BLaER1 treated with 17β-estradiol and CSF1 and Interleukin-3, amounts not matched to agents 10 nM and 100 nM (cell line): ENCODE measurements at regions not wholly inside any gene's neighbourhood (a gene's known extent, or its start where the extent isn't known, plus 50 kb on each side); places are given as distances from the start of the nearest gene placed in this dataset.

ENCODE experiments used
- H3K27ac ChIP-seq, 11 experiments: shearing (Covaris generic); formaldehyde crosslinking; 2 replicates each; pipeline ENCODE4 v1.8.1; 2022
- H3K27me3 ChIP-seq, 11 experiments: shearing (Covaris generic); formaldehyde crosslinking; 2 replicates each; pipeline ENCODE4 v1.8.1; 2022
- H3K36me3 ChIP-seq, 11 experiments: shearing (Covaris generic); formaldehyde crosslinking; 2 replicates each; pipeline ENCODE4 v1.8.1; 2022
- H3K4me1 ChIP-seq, 10 experiments: shearing (Covaris generic); formaldehyde crosslinking; 2 replicates each; pipeline ENCODE4 v1.8.1; 2022
- H3K4me2 ChIP-seq, 11 experiments: shearing (Covaris generic); formaldehyde crosslinking; 2 replicates each; pipeline ENCODE4 v1.8.1; 2022
- H3K4me3 ChIP-seq, 10 experiments: shearing (Covaris generic); formaldehyde crosslinking; 2 replicates each; pipeline ENCODE4 v1.8.1; 2022
- H3K9ac ChIP-seq, 11 experiments: shearing (Covaris generic); formaldehyde crosslinking; 2 replicates each; pipeline ENCODE4 v1.8.1; 2022
- H3K9me3 ChIP-seq, 11 experiments: shearing (Covaris generic); formaldehyde crosslinking; replicated peaks in 1 of 11; 2 replicates each; pipeline ENCODE4 v1.8.1; 2022
- H4K20me1 ChIP-seq, 11 experiments: shearing (Covaris generic); formaldehyde crosslinking; 2 replicates each; pipeline ENCODE4 v1.8.1; 2022
- Cebpa-rat ChIP-seq, 11 experiments: shearing (Covaris generic); IDR thresholded peaks; 2 replicates each; pipeline ENCODE4 v1.8.1; 2022

DNA sequence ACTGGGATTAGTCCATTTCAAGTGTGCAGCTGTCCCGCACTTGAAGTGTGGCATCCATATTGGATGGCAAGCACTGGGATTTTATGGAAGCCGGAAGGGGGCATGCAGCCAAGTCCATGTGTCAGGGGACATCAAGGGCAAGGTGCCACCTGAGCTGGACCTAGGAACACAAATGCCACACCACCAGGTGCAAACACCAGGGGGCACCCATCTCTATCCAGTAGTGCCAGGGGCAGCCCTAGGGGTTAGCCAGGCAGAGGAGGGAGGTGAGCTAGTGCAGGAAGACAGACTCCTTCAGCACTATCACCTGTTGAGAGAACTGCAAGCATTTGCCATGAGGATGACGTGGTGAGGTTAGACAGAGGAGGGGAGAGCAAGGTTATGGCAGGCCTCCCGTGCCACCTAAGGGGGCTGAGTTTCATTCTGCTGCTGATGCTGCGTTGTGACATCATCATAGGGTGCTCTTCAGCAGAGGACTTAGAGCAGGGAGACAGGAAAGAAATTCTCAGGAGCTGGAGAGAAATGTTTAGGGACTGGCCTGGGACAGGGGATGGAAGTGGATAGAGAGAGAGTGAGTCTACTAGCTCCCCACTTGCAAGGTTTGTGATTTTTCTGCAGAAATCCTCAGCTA is 192.6 kb upstream of the SLC24A3 start:
- Histone ChIP-seq H3K27me3 (no peaks in the 10 kb centered on the region), H3K4me3 (no peak overlapping the region), H3K9ac (no peak overlapping the region), H4K20me1 (no peaks in the 10 kb centered on the region), H3K9me3 (peaks cover 0 to 8% (median 3%) of the 10 kb centered on the region in 11 experiments; a peak in 4 of 22 replicates), H3K4me2 (no peak overlapping the region), H3K27ac (no peak overlapping the region), H3K36me3 (no peaks in the 10 kb centered on the region), H3K4me1 (peaks cover 5 to 23% (median 10%) of the 10 kb centered on the region in 10 experiments; a peak in 18 of 20 replicates)
- no peak for TF ChIP-seq Cebpa-rat (IDR thresholded peaks at IDR 0.05)

DNA sequence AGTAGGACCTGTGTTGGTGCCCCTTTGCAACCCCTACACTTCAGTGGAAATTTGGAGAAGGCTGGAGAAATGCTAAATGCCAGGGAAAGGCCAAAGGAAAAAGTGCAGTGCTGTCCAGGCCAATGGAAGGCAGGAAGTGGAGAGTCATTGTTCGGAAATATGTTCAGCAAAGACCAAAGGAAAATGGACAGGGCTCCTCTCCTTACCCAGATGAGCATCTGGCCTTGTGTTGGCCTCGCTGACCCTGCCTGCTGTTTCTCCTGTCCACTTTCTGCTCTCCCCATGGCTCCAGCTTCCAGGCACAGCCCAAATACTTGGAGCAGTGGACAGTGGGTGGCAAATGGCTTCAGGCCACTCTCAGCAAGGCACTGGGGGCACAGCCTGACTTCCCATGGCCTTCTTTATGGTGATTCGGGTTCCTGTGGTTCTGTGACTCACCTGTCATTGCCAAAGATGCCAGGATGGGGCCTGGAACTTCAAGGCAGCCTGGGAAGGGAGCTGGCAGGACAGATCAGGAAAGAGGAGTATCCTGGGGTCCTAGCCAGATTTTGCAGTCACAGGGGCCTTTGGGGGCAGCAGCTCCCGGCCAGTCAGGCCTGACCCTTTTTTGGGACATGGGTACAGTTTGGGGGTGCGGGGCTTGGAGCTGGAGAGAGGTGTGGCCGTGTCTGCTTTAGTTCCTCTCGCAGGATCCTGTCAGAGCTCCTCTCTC is 190.9 kb upstream of the SLC24A3 start:
- no peaks in the 10 kb centered on the region for H3K27me3 ChIP-seq
- peaks cover 0 to 20% (median 14%) of the 10 kb centered on the region in 10 experiments; a peak in 13 of 20 replicates for H3K4me1 ChIP-seq
- no peaks in the 10 kb centered on the region for H3K36me3 ChIP-seq
- no peaks in the 10 kb centered on the region for H4K20me1 ChIP-seq
- no peak overlapping the region for H3K9ac ChIP-seq
- H3K9me3 ChIP-seq = peaks cover 0 to 8% (median 3%) of the 10 kb centered on the region in 11 experiments; a peak in 4 of 22 replicates
- H3K27ac ChIP-seq = no peak overlapping the region
- TF ChIP-seq Cebpa-rat (IDR thresholded peaks at IDR 0.05) = no peak
- H3K4me2 ChIP-seq = no peak overlapping the region
- no peak overlapping the region for H3K4me3 ChIP-seq

DNA sequence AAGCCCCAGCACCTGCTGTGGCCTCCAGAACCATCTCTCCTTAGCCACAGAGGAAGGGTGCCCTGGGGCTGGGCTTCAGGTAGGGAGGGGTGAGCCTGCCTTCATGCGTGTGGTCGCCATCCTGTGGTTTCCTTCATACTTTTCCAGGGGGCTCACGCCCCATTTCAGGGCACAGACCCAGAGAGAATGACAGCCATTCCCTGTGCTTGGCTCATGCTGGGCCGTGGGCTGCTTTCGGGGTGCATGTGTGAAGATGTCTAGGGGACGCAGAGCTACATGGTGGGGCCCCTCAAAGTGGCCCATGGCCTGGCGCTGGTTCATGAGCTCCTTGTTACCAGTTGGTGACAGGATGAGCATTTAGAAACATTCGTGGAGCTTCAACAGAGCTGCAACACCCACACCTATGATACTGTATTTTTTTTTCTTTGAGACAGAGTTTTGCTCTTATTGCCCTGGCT is 190.3 kb upstream of the SLC24A3 start:
- no peaks in the 10 kb centered on the region for H3K36me3 ChIP-seq
- peaks cover 0 to 8% (median 3%) of the 10 kb centered on the region in 11 experiments; a peak in 4 of 22 replicates for H3K9me3 ChIP-seq
- no peaks in the 10 kb centered on the region for H4K20me1 ChIP-seq
- no peaks in the 10 kb centered on the region for H3K27me3 ChIP-seq
- H3K9ac ChIP-seq = no peak overlapping the region
- H3K4me2 ChIP-seq = no peak overlapping the region
- H3K4me3 ChIP-seq = no peak overlapping the region
- peaks cover 0 to 24% (median 15%) of the 10 kb centered on the region in 10 experiments; a peak in 13 of 20 replicates for H3K4me1 ChIP-seq
- no peak overlapping the region for H3K27ac ChIP-seq
- no peak for TF ChIP-seq Cebpa-rat (IDR thresholded peaks at IDR 0.05)

DNA sequence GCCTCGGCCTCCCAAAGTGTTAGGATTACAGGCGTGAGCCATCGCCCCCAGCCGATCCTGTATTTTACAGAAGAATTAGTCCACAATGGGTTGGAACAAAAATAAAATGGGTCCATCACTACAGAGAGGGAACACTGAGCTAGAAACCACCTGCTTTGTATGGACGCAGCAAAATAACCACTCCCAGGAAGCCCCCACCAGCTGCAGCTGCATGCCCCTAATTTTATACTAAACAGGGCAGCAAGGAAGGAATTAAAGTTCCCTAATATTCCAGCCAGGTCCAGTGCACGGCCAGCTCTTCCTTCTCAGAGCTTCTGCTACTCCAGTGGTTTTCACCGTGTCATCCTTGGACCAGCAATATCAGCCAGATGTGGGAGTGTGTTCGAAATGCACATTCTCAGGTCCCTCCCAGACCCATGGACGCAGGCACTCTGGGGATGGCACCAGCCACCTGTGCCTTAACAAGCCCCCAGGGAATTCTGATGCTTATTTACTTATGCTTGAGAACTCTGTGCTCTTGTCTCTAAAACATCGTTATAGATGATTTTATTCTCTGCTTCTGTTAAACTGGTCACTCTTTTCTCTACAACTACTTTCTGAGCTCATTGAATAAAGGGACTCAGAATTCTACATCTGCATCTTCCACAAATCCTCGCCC is 189.5 kb upstream of the SLC24A3 start:
- Histone ChIP-seq H3K9me3 (peaks cover 0 to 8% (median 3%) of the 10 kb centered on the region in 11 experiments; a peak in 4 of 22 replicates), H3K4me1 (peaks cover 0 to 24% (median 15%) of the 10 kb centered on the region in 10 experiments; a peak in 13 of 20 replicates), H3K27ac (no peak overlapping the region), H3K4me2 (peak overlapping the region in 4 of 11 experiments; percentile 29 to 56 (median 46); a peak in 9 of 22 replicates), H3K9ac (no peak overlapping the region), H3K27me3 (no peaks in the 10 kb centered on the region), H4K20me1 (no peaks in the 10 kb centered on the region), H3K4me3 (no peak overlapping the region), H3K36me3 (no peaks in the 10 kb centered on the region)
- TF ChIP-seq Cebpa-rat (IDR thresholded peaks at IDR 0.05) = no peak

DNA sequence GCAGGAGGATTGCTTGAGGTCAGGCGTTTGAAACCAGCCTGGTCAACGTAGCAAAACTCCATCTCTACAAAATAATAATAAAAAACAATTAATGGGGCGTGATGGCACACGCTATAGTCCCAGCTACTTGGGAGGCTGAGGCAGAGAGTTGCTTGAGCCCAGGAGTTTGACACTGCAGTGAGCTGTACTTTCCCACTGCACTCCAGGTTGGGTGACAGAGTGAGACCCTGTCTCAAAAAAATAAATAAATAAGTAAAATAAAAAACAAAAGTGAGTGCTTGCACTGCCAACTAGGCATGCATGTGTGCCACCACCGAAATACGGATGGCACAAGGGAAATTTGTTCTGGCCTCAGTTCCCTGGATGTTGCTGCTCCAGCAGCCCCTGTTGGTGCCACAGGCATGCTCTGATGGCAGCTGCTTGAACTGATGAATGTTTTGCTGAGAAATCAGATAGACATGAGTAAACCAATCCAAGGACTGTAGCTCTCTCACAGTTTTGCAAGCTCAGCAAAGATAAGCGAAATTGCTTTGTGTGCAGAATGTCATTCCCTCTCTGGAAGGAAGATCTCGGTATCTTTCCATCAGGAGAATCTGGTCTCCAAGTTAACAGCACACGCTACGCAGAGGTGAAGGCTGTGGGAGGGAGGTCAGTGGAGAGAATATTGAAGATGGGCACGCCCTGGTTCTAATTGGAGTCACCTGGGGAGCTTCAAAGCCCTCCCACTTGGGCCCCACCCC is 188.0 kb upstream of the SLC24A3 start:
- Histone ChIP-seq H3K27me3 (no peaks in the 10 kb centered on the region), H3K9me3 (peaks cover 0 to 8% (median 3%) of the 10 kb centered on the region in 11 experiments; a peak in 4 of 22 replicates), H3K4me3 (no peak overlapping the region), H4K20me1 (no peaks in the 10 kb centered on the region), H3K27ac (no peak overlapping the region), H3K4me2 (no peak overlapping the region), H3K9ac (no peak overlapping the region), H3K36me3 (no peaks in the 10 kb centered on the region), H3K4me1 (peaks cover 0 to 24% (median 15%) of the 10 kb centered on the region in 10 experiments; a peak in 13 of 20 replicates)
- TF ChIP-seq Cebpa-rat (IDR thresholded peaks at IDR 0.05) = no peak

DNA sequence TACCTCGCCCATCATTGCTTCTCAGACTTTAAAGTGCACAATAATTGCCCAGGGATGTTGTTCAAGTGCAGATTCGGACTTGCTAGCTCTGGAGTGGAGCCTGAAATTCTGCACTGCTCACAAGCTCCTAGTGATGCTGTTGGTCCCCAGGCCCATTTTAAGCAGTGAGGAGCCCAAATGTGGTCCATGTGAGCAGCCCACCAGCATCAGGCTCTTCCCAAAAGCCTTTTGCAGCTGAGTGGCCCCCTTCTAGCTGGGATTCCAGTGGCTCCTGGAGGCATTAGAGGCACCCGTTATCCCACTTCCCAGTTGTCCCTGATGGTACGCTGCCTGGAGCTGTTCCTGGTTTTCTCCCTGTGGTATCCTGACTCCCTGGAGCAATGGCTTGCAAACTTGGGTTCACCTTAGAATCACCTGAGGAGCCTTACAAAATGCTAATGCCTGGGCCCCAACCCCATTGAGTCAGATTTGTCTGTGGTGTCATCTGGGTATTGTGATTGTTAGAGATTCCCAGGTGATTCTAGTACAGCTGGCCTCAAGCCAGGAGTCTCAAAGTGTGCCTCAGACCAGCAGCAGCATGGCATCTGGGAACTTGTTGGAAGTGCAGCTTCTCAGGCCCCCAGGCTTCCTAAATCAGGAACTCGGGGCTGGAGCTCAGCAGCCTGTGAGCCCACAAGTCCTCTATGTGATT is 186.9 kb upstream of the SLC24A3 start:
- no peaks in the 10 kb centered on the region for H3K27me3 ChIP-seq
- H3K27ac ChIP-seq = no peak overlapping the region
- H3K9me3 ChIP-seq = peaks cover 0 to 8% (median 3%) of the 10 kb centered on the region in 11 experiments; a peak in 4 of 22 replicates
- H3K9ac ChIP-seq = no peak overlapping the region
- peak overlapping the region in 8 of 11 experiments; percentile 15 to 57 (median 40); a peak in 12 of 22 replicates for H3K4me2 ChIP-seq
- no peaks in the 10 kb centered on the region for H4K20me1 ChIP-seq
- TF ChIP-seq Cebpa-rat (IDR thresholded peaks at IDR 0.05) = no peak
- no peak overlapping the region for H3K4me3 ChIP-seq
- H3K4me1 ChIP-seq = peaks cover 0 to 24% (median 15%) of the 10 kb centered on the region in 10 experiments; a peak in 13 of 20 replicates
- H3K36me3 ChIP-seq = no peaks in the 10 kb centered on the region

DNA sequence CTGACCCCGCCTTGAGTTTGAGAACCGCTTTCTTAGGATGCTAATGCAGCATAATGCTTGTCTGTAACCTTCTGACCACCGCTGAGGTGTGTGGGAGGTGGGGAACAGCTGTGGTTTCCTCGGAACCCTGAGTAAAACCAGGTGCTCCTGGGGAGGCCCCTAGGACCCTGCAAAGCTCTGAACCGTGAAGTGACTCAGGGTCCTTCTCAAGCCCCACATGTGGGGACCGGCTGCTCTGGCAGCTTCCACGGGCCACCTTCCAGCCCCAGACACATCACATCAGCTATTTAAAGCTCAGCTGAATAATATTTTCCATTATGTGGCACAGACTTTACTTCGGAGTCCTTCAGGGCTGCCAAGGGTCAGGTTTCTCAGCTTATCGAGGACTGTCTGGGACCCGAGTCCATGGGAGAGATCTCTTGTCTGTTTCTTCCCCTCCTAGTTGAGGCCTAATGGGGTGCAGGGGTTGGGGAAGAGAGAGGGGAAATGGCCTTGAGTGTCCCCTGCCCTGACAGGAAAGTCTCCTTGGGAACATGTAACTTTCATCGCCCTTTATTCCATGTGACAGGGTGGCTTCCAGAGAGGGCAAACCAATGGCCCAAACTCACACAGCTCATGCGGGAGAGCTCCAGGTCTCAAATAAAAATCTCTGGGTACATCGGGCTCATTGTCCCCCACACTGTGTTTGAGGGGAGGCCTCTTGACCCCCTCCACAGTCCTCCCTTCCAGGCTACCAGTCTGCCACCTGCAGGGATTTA is 186.1 kb upstream of the SLC24A3 start:
- Histone ChIP-seq H3K4me2 (peak overlapping the region in 8 of 11 experiments; percentile 15 to 57 (median 40); a peak in 13 of 22 replicates), H4K20me1 (no peaks in the 10 kb centered on the region), H3K9me3 (peaks cover 0 to 3% (median 0%) of the 10 kb centered on the region in 11 experiments; a peak in 4 of 22 replicates), H3K27me3 (no peaks in the 10 kb centered on the region), H3K27ac (no peak overlapping the region), H3K4me1 (peaks cover 0 to 24% (median 15%) of the 10 kb centered on the region in 10 experiments; a peak in 13 of 20 replicates), H3K36me3 (no peaks in the 10 kb centered on the region), H3K9ac (0 out of 22 replicates have a peak overlapping the region, but pooled peaks of 1 of the 11 experiments have one; percentile 33), H3K4me3 (no peak overlapping the region)
- TF ChIP-seq Cebpa-rat (IDR thresholded peaks at IDR 0.05) = no peak
